Stimulated activated effector memory CD8-positive, alpha-beta T cell treated with anti-CD3 and anti-CD28 coated beads, Interleukin-12 subunit alpha, Interleukin-12 subunit beta, amount 100 ng/mL, for 72 hours (primary cell): ENCODE measurements at regions not wholly inside any gene's neighbourhood (a gene's known extent, or its start where the extent isn't known, plus 50 kb on each side); places are given as distances from the start of the nearest gene placed in this dataset.
A peak's percentile ranks its signal among the peaks of the same experiment; 100 is the strongest.

Experiments used
- ATAC-seq: fragments of 150-1000 bp; cut with Tn5 transposase; 2 replicates; pipeline ENCODE4 v1.10.0; 2021
- DNase-seq, 2 donors: peaks; one replicate each; pipeline ENCODE4 v3.0.0; 2021 to 2022; ENCODE audit warnings: low spot score in 2 of 2
- H3K27ac Mint-ChIP-seq: one replicate; pipeline ENCODE4 v1.8.0; 2022; ENCODE audit warnings: mild to moderate bottlenecking, mixed read lengths
- H3K36me3 Mint-ChIP-seq: one replicate; pipeline ENCODE4 v1.8.0; 2022; ENCODE audit warnings: mild to moderate bottlenecking, mixed read lengths
- H3K4me1 Mint-ChIP-seq: one replicate; pipeline ENCODE4 v1.8.0; 2022; ENCODE audit warnings: mixed read lengths
- H3K4me3 Mint-ChIP-seq: one replicate; pipeline ENCODE4 v1.8.0; 2022; ENCODE audit warnings: mild to moderate bottlenecking, mixed read lengths
- H3K9me3 Mint-ChIP-seq: one replicate; pipeline ENCODE4 v1.8.0; 2022; ENCODE audit warnings: mixed read lengths

GRCh38 chr7:106957766-106958165 lies 86.7 kb upstream of the PRKAR2B start:
- Mint-ChIP-seq H3K27ac (no peak overlapping the region), H3K9me3 (no peaks in the 10 kb centered on the region), H3K4me1 (no peaks in the 10 kb centered on the region), H3K36me3 (no peaks in the 10 kb centered on the region), H3K4me3 (no peak overlapping the region)
- ATAC-seq (no peak), DNase-seq (no peak)

GRCh38 chr7:106959753-106960152 lies 84.8 kb upstream of the PRKAR2B start:
- Mint-ChIP-seq H3K4me1 (no peaks in the 10 kb centered on the region), H3K36me3 (no peaks in the 10 kb centered on the region), H3K4me3 (no peak overlapping the region), H3K27ac (no peak overlapping the region), H3K9me3 (no peaks in the 10 kb centered on the region)
- ATAC-seq (peak; percentile 64), DNase-seq (peak in 1 of 2 donors; percentile 49)

- no peak overlapping the region for H3K27ac Mint-ChIP-seq
- DNase-seq: no peak
These were observed 81.8 kb upstream of the PRKAR2B start for GRCh38 chr7:106962751-106963150.

DNA sequence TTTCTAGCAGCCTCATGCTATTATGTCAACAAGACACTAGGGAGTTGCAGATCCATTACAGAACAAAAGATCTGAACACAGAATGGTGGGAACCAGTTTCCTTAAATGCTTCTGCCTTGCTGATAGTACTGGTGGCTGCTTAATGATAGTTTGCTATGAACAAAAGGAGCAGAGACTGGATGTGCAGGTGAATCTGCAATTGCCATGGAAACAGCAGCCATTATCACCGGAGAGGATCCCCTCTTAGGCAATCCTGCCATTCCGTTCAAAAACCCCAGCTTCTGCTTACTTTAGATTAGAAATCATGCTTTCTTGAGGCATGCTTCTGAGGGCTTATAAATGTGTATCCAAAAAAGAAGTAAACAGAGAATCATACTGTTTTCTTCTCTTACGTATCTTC lies 80.0 kb upstream of the PRKAR2B start:
- no peak for DNase-seq
- no peaks in the 10 kb centered on the region for H3K9me3 Mint-ChIP-seq

More at GRCh38 chr7:106962751-106963150, 81.8 kb upstream of the PRKAR2B start:
- Mint-ChIP-seq H3K9me3 (no peaks in the 10 kb centered on the region), H3K4me1 (no peaks in the 10 kb centered on the region), H3K36me3 (no peaks in the 10 kb centered on the region), H3K4me3 (no peak overlapping the region)
- no peak for ATAC-seq

GRCh38 chr7:106965108-106965507 lies 79.4 kb upstream of the PRKAR2B start:
- DNase-seq: no peak
- H3K9me3 Mint-ChIP-seq: no peaks in the 10 kb centered on the region
- no peaks in the 10 kb centered on the region for H3K4me1 Mint-ChIP-seq
- no peak for ATAC-seq
- H3K4me3 Mint-ChIP-seq: no peak overlapping the region
- no peaks in the 10 kb centered on the region for H3K36me3 Mint-ChIP-seq
- H3K27ac Mint-ChIP-seq: no peak overlapping the region

More for the DNA sequence above, 80.0 kb upstream of the PRKAR2B start:
- Mint-ChIP-seq H3K4me1 (no peaks in the 10 kb centered on the region), H3K36me3 (no peaks in the 10 kb centered on the region), H3K27ac (no peak overlapping the region), H3K4me3 (no peak overlapping the region)
- ATAC-seq: no peak

GRCh38 chr7:106966121-106966520 lies 78.4 kb upstream of the PRKAR2B start:
- H3K9me3 Mint-ChIP-seq: no peaks in the 10 kb centered on the region
- H3K4me3 Mint-ChIP-seq: no peak overlapping the region
- ATAC-seq: no peak

DNA sequence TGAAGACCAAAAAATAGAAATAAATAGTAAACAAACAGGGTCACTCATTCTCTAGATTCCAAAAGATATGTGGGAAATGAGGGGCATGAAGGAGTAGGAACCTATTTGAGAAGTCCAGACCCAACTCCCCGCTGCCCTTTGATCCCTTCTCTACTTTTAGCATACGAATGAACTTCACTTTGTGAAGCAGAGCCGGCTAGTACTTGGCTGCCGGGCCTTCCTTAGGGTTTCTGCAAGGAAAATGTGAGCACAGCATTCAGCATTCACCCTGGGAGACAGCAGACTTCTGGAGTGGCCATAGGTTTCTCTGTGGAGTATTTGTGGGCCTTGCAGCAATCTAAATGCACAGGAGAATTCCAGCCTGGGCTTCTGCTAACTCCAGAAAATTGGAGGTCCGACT lies 76.3 kb upstream of the PRKAR2B start:
- Mint-ChIP-seq H3K9me3 (no peaks in the 10 kb centered on the region), H3K4me1 (no peaks in the 10 kb centered on the region), H3K36me3 (no peaks in the 10 kb centered on the region), H3K27ac (no peak overlapping the region), H3K4me3 (no peak overlapping the region)
- no peak for DNase-seq
- no peak for ATAC-seq

More at GRCh38 chr7:106966121-106966520, 78.4 kb upstream of the PRKAR2B start:
- Mint-ChIP-seq H3K27ac (no peak overlapping the region), H3K4me1 (no peaks in the 10 kb centered on the region), H3K36me3 (no peaks in the 10 kb centered on the region)
- no peak for DNase-seq

DNA sequence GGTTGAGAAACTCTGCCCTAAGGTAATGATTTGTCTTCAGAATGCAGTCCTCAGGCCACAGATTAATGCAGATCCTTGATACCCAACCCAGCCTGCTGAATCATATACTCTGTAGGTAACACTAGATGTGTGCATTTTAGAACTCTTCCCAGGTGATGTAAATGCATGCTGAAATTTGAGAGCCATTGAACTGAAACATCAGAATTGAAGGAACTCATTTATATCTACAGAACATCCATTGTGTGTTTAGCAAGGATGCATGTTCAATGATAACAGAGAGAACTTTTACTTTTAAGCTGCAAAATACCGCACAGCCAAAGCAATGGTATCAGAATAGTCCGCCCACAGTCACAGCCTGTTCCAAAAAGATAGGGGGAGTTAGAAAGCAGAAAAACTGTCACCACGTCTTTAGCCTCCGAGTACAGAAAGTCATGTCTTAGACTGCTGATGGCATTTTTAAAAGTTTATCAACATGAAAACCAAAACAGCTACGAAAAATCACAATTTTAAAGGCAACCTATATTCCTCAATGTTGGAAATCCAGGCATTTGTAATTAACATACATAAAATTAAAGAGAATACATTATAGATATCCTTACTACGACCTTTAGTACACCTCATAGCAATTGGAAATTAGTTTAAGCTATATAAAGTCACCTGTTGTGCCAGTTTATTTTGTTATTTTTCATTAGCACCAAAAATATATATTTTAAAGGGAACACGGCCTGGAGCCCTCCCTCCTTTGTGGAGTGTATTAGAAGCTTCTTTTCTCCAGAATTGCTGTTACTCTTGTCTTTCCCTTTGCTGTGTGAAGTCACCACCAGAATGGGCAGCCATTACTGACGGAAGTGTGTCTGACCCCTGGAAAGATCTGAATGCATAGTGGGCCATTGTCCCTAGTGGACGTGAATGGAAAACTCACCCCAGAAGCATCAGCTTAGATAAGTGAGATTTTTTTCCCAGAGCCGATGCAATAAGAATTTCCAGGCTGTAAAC lies 65.8 kb upstream of the PRKAR2B start:
- ATAC-seq: no peak
- Mint-ChIP-seq H3K4me3 (no peak overlapping the region), H3K36me3 (no peaks in the 10 kb centered on the region)

DNA sequence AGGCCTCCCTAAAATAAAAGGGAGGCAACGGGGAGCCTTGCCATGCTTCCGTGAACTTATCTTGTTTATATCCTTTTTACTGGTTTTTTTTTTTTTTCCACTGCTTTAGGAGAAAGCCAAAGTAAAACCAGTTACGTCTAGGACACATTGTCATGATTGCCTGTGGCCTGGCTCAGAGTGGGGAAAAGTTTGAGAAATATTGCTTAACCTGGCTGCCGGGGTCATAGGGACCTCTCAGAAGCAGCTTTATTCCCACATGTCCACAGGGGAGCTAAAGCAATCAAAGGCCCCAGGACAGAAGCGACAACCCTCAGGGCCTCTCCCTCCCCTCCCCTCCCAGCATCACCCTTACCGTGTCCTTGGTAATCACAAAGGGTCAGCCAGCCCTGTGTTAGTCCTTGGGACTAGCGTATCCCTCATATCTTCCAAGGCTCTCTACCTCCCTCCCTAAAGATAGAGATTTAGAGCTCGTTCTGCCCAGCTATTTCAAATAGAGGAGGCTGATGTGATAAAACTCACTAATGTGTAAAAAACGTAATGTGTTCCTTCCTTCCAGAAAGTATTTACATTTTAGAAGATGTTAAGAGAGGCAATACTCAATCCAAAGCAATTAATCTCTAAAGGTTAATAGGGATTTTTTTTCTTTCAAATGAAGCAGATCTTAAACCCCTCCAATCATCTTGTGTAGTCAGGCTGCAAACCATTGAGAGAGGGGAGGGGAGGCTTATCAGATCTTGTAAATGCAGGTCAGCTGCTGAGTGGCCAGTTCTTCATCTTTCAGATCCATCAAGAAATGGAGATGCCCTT lies 64.8 kb upstream of the PRKAR2B start:
- no peak overlapping the region for H3K27ac Mint-ChIP-seq
- H3K36me3 Mint-ChIP-seq: no peaks in the 10 kb centered on the region
- ATAC-seq (no peak), DNase-seq (no peak)
- H3K4me1 Mint-ChIP-seq: no peaks in the 10 kb centered on the region
- H3K9me3 Mint-ChIP-seq: no peaks in the 10 kb centered on the region
- no peak overlapping the region for H3K4me3 Mint-ChIP-seq

More for the DNA sequence above, 65.8 kb upstream of the PRKAR2B start:
- no peak overlapping the region for H3K27ac Mint-ChIP-seq
- no peaks in the 10 kb centered on the region for H3K9me3 Mint-ChIP-seq
- no peaks in the 10 kb centered on the region for H3K4me1 Mint-ChIP-seq
- no peak for DNase-seq

GRCh38 chr7:106980358-106980685 lies 64.2 kb upstream of the PRKAR2B start:
- no peaks in the 10 kb centered on the region for H3K9me3 Mint-ChIP-seq
- no peaks in the 10 kb centered on the region for H3K36me3 Mint-ChIP-seq
- ATAC-seq (no peak), DNase-seq (no peak)
- H3K4me1 Mint-ChIP-seq: no peaks in the 10 kb centered on the region
- no peak overlapping the region for H3K4me3 Mint-ChIP-seq
- H3K27ac Mint-ChIP-seq: no peak overlapping the region

DNA sequence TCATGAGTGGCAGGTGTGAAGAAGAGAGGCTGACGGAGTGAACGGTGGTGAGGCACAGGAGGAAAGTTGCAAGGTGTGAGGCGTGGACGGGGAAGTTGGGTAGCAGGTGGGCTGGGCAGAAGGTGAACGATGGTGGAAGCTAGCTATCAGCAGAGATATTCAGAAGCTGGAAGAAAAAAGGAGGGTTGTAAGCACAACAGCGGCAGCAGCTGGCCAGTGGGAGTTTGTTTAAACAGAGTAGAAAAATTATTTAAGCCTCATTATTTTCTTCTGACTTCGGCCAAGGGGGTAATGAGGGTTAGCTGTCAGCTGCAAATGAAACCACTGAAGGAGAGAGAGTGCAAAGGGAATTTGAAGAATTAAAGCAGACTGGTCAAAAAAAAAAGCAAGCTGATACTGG lies 62.1 kb upstream of the PRKAR2B start:
- DNase-seq: no peak
- Mint-ChIP-seq H3K9me3 (no peaks in the 10 kb centered on the region), H3K4me1 (no peaks in the 10 kb centered on the region), H3K27ac (no peak overlapping the region), H3K36me3 (no peaks in the 10 kb centered on the region), H3K4me3 (no peak overlapping the region)
- no peak for ATAC-seq

DNA sequence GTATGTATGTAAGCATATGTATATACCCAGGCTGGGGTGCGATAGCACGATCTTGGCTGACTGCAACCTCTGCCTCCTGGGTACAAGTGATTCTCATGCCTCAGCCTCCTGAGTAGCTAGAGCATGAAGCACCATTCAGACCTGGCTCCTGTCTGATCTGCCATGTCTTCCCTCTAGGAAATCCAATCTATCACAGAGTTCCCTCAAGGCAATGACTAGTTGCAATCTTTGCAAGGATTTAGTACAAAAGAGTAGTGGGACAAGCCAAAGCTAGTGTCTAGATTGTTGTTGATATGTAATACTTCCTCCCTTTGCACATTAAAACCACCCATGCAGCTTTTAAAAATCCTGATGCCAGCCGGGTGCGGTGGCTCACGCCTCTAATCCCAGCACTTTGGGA lies 60.5 kb upstream of the PRKAR2B start:
- no peak for ATAC-seq
- Mint-ChIP-seq H3K27ac (no peak overlapping the region), H3K9me3 (no peaks in the 10 kb centered on the region), H3K4me3 (no peak overlapping the region), H3K36me3 (no peaks in the 10 kb centered on the region), H3K4me1 (no peaks in the 10 kb centered on the region)
- DNase-seq: no peak

- ATAC-seq: no peak
- Mint-ChIP-seq H3K27ac (no peak overlapping the region), H3K4me1 (no peaks in the 10 kb centered on the region), H3K9me3 (no peaks in the 10 kb centered on the region), H3K36me3 (no peaks in the 10 kb centered on the region), H3K4me3 (no peak overlapping the region)
- no peak for DNase-seq
These were observed 58.0 kb upstream of the PRKAR2B start for GRCh38 chr7:106986450-106986977.

DNA sequence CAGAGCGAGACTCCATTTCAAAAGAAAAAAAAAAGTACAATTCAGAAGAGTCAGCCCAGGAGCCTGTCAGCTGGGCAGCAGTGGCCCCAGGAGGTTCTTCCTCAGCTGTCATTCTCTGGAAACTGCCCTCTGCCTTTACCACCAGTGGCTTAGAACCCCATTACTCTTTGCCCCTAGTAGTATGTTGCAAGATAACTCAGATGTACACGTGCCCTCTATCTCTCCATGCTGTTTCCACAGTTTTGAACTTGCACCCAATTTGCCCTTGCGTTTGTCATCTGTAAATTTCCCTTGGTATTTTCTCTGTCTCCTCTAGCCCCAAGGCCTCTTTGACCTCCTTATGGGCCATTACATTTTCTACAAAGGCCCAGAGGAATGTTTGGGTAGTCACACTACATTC lies 56.7 kb upstream of the PRKAR2B start:
- Mint-ChIP-seq H3K4me1 (no peaks in the 10 kb centered on the region), H3K4me3 (no peak overlapping the region), H3K27ac (no peak overlapping the region), H3K9me3 (no peaks in the 10 kb centered on the region), H3K36me3 (no peaks in the 10 kb centered on the region)
- DNase-seq: no peak
- no peak for ATAC-seq

- Mint-ChIP-seq H3K36me3 (no peaks in the 10 kb centered on the region), H3K9me3 (no peaks in the 10 kb centered on the region), H3K27ac (no peak overlapping the region), H3K4me3 (no peak overlapping the region), H3K4me1 (no peaks in the 10 kb centered on the region)
- ATAC-seq (no peak), DNase-seq (no peak)
These were observed 52.0 kb upstream of the PRKAR2B start for GRCh38 chr7:106992511-106992910.
